Subcutaneous abdominal adipose tissue (tissue), 5 donors: ENCODE measurements at regions not wholly inside any gene's neighbourhood (a gene's known extent, or its start where the extent isn't known, plus 50 kb on each side); places are given as distances from the start of the nearest gene placed in this dataset.

Experiments used
- H3K27ac ChIP-seq: one replicate; pipeline ENCODE4 v1.7.0; 2013; ENCODE audit warnings: low read depth, mild to moderate bottlenecking, inconsistent platforms, low read length, moderate library complexity
- H3K27me3 ChIP-seq, 5 donors: one replicate each; pipeline ENCODE4 v1.7.0; 2013; ENCODE audit warnings: low read length in 5 of 5, inconsistent platforms in 1 of 5; ENCODE audit not compliant: control insufficient read depth in 5 of 5, insufficient read depth in 4 of 5
- H3K36me3 ChIP-seq, 5 donors: one replicate each; pipeline ENCODE4 v1.7.0; 2013; ENCODE audit warnings: low read length in 5 of 5; ENCODE audit not compliant: control insufficient read depth in 5 of 5, insufficient read depth in 5 of 5
- H3K4me1 ChIP-seq, 5 donors: one replicate each; pipeline ENCODE4 v1.7.0; 2013; ENCODE audit warnings: low read length in 5 of 5, mild to moderate bottlenecking in 3 of 5, moderate library complexity in 1 of 5; ENCODE audit not compliant: control insufficient read depth in 5 of 5, insufficient read depth in 5 of 5
- H3K4me3 ChIP-seq, 5 donors: one replicate each; pipeline ENCODE4 v1.7.0; 2013; ENCODE audit warnings: low read length in 5 of 5, low read depth in 1 of 5
- H3K9ac ChIP-seq, 5 donors: one replicate each; pipeline ENCODE4 v1.7.0; 2013; ENCODE audit warnings: low read length in 5 of 5, mild to moderate bottlenecking in 4 of 5, moderate library complexity in 3 of 5
- H3K9me3 ChIP-seq, 5 donors: one replicate each; pipeline ENCODE4 v1.7.0; 2013; ENCODE audit warnings: low read length in 5 of 5; ENCODE audit not compliant: control insufficient read depth in 5 of 5
- donor health status: healthy.
- donor health status: healthy.
- donor health status: healthy.
- donor health status: healthy.
- donor health status: healthy.

DNA sequence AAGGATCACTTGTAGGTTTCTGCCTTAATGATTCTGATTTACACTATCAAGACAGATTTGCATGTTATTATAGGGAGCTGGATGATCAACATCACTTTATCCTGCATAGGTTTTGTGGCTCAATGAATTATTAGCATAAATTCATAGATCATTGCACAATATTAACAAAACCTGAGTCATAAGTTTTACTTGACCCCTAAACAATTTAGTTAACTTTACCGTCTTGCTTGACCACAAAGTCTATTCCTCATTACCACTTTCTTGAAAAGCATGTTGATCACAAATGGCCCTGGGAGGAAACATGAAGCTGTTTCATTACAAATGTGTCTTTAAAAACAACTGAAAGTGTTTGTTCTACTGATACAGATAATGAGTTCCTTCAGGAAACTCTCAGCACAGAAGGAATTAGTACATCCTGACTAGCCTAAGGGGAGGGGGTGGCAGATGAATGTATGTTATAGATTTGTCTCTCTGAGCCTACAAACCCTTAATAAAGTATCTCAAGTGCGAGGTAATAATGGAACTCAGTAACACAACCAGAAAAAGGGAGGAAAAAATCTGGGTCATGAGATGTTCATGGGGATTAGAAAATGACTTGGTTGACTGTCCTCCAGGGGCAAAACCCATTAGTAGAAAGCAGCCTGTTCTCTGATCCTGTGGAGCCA, 303.4 kb downstream of the PIK3C3 start:
- Histone ChIP-seq H3K4me1 (no peaks in the 10 kb centered on the region), H3K27ac (no peak overlapping the region), H3K9me3 (peaks cover 0 to 5% (median 0%) of the 10 kb centered on the region in 5 donors), H3K27me3 (peaks cover 0 to 3% (median 0%) of the 10 kb centered on the region in 5 donors), H3K9ac (no peak overlapping the region), H3K4me3 (no peak overlapping the region), H3K36me3 (no peaks in the 10 kb centered on the region)

GRCh38 chr18:42261731-42262130, 306.7 kb downstream of the PIK3C3 start:
- H3K27me3 ChIP-seq, result no peaks in the 10 kb centered on the region
- no peaks in the 10 kb centered on the region for H3K9me3 ChIP-seq
- no peak overlapping the region for H3K4me3 ChIP-seq
- H3K27ac ChIP-seq, result no peak overlapping the region
- no peaks in the 10 kb centered on the region for H3K4me1 ChIP-seq
- no peak overlapping the region for H3K9ac ChIP-seq
- H3K36me3 ChIP-seq, result no peaks in the 10 kb centered on the region

GRCh38 chr18:42264497-42264896, 309.5 kb downstream of the PIK3C3 start:
- H3K36me3 ChIP-seq, result no peaks in the 10 kb centered on the region
- H3K4me3 ChIP-seq, result no peak overlapping the region
- H3K9ac ChIP-seq, result no peak overlapping the region
- H3K9me3 ChIP-seq, result no peaks in the 10 kb centered on the region
- H3K27me3 ChIP-seq, result no peaks in the 10 kb centered on the region
- H3K4me1 ChIP-seq, result no peaks in the 10 kb centered on the region
- H3K27ac ChIP-seq, result no peak overlapping the region

GRCh38 chr18:42268186-42268725, 313.2 kb downstream of the PIK3C3 start:
- Histone ChIP-seq H3K36me3 (no peaks in the 10 kb centered on the region), H3K27me3 (no peaks in the 10 kb centered on the region), H3K9me3 (no peaks in the 10 kb centered on the region), H3K9ac (no peak overlapping the region), H3K4me1 (no peaks in the 10 kb centered on the region), H3K4me3 (no peak overlapping the region), H3K27ac (no peak overlapping the region)

DNA sequence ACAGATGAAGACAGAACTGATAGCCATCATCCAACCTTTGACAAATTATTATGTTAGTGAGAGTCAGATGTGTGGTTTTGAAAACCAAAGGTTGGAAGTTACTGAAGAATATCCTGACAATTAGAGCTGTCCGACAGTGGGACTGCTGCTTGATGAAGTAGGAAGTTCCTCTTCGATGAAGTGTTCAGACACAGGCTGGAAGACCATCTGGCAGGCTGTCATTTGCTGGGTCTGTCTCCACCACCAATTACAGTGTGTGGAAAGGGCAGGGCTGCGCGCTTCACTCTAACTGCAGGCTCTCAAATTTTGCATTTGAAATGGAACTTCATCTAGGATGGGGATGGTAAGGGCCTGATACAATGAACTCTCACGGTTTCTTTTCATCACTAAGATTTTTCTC, 313.8 kb downstream of the PIK3C3 start:
- no peaks in the 10 kb centered on the region for H3K4me1 ChIP-seq
- no peaks in the 10 kb centered on the region for H3K27me3 ChIP-seq
- H3K9me3 ChIP-seq, result no peaks in the 10 kb centered on the region
- H3K27ac ChIP-seq, result no peak overlapping the region
- no peak overlapping the region for H3K9ac ChIP-seq
- no peaks in the 10 kb centered on the region for H3K36me3 ChIP-seq
- H3K4me3 ChIP-seq, result no peak overlapping the region

DNA sequence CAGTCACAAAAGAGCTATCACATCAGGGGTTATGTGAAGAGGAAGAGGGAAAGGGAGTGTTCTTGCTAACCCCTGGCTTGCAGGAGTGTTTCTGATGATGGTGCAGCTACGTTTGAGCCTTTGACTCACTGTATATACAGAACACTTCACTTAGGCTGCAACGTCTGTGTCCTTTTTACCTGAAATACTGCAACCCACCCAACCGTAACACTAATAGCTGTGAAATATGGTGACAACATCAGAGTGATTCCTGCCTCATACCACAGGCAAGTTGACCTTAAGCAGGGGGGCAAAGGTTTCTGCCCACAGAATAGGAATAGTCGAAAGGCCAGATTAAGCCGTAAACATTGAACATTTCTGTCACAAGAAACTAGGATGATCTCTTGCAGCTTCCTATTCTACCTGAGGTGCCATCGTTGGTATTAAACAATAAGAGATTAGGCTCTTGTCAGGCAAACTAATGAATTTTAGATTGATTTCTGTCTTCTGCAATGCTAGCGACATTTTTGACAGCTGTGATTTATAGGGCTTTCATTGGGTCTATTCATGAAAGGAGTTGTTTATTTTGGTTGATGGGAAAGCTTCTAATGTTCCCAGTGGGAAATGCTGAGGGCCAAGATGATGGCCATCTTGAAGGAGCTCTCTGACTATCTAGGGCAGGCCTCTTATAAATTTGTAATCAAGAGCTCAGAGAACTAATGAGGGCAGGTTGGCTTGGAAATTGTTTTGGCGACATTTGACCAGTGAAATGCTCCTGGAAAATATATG, 316.8 kb downstream of the PIK3C3 start:
- no peaks in the 10 kb centered on the region for H3K36me3 ChIP-seq
- H3K27ac ChIP-seq, result no peak overlapping the region
- no peaks in the 10 kb centered on the region for H3K27me3 ChIP-seq
- no peak overlapping the region for H3K4me3 ChIP-seq
- H3K4me1 ChIP-seq, result peaks cover 0 to 16% (median 10%) of the 10 kb centered on the region in 5 donors
- H3K9me3 ChIP-seq, result no peaks in the 10 kb centered on the region
- H3K9ac ChIP-seq, result no peak overlapping the region

DNA sequence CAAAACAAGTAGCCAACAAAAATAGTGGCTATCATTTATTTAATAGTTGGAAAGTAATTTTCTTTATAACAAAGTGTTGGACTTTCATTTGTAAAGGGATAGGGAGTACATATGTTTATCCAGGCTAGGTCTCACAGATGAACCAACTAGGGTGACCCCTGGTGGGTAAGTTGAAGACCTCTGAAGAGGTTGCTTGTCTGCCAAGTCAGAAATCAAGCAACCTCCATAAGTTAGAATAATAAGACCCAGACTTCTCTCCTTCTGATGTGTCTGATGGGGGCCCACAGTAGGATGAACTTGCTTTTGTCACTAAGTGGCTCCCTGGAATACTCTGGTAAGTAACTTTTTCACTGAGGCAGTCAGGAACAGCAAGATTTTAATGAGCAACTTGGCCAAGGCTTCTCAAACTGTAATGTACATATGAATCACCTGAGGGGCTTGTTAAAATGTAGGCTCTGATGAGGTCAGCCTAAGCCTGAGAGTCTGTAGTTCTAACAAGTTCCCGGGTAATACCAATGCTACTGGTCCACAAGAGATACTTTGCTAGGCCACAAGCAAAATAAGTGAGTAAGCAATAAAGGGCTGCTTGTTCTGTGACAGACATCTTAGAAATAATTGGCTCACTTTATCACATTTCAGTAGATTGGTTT, 319.6 kb downstream of the PIK3C3 start:
- H3K4me1 ChIP-seq, result peaks cover 0 to 16% (median 10%) of the 10 kb centered on the region in 5 donors
- no peak overlapping the region for H3K4me3 ChIP-seq
- H3K9me3 ChIP-seq, result no peaks in the 10 kb centered on the region
- H3K9ac ChIP-seq, result no peak overlapping the region
- H3K27ac ChIP-seq, result no peak overlapping the region
- H3K27me3 ChIP-seq, result no peaks in the 10 kb centered on the region
- H3K36me3 ChIP-seq, result no peaks in the 10 kb centered on the region

- Histone ChIP-seq H3K36me3 (no peaks in the 10 kb centered on the region), H3K4me3 (no peak overlapping the region), H3K4me1 (peaks cover 0 to 16% (median 10%) of the 10 kb centered on the region in 5 donors), H3K9ac (no peak overlapping the region), H3K27me3 (no peaks in the 10 kb centered on the region), H3K9me3 (no peaks in the 10 kb centered on the region), H3K27ac (no peak overlapping the region)
Observed at GRCh38 chr18:42275138-42275535, 320.1 kb downstream of the PIK3C3 start.

DNA sequence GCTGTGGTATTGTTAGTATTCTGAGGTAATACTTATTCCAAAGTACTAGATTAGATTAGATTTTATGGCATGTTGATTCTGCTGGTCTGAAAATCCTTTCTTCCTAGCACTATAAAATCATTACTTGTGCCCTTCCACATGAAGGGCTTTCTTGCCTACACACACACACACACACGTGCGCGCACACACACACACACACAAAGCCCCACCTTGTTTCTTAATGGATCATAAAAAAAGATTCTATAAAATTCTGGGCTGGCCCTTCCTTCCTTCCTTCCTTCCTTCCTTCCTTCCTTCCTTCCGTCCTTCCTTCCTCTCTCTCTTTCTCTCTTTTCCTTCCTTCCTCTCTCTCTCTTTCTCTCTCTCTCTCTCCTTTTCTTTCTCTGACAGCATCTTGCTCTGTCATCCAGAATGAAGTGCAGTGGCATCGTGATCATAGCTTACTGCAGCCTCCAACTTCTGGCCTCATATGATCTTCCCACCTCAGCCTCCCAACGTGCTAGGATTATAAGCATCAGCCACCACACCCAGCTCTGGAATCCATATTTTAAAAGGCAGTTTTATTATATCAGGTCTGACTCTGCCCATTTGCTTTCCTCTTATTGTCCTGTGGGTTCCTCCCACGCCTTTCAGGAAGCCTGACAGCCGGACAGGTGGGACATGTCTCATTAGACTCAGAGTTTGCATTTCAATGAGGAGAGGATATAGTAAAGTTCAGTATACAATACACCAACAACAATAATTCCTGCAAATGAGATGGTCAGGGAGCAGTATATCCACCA, 321.1 kb downstream of the PIK3C3 start:
- H3K4me3 ChIP-seq, result no peak overlapping the region
- peaks cover 0 to 16% (median 10%) of the 10 kb centered on the region in 5 donors for H3K4me1 ChIP-seq
- no peaks in the 10 kb centered on the region for H3K9me3 ChIP-seq

More for the DNA sequence above, 321.1 kb downstream of the PIK3C3 start:
- Histone ChIP-seq H3K9ac (no peak overlapping the region), H3K36me3 (no peaks in the 10 kb centered on the region), H3K27ac (no peak overlapping the region), H3K27me3 (no peaks in the 10 kb centered on the region)
